ENCODE measurements at regions not wholly inside any gene's neighbourhood (a gene's known extent, or its start where the extent isn't known, plus 50 kb on each side); places are given as distances from the start of the nearest gene placed in this dataset.

DNA sequence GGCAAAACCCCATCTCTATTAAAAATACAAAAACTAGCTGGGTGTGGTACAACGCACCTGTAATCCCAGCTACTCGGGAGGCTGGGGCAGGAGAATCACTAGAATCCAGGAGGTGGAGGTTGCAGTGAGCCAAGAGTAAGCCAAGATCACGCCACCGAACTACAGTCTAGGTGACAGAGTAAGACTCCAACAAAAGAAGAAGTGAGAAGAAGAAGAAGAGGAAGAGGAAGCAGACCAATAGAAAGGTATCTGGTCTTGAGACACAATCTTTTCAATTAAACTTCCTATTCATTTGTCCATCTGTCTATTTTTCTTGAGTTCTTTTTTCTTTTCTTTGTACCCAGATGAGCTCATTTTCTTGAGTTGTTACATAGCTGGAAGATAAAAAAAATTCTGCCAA lies 55.7 kb upstream of the ACADM start:
- Histone ChIP-seq H3K27ac (ENCODE audit: low read depth, low read length) (no peak overlapping the region), H3K4me3 (ENCODE audit: low read depth, low read length) (no peak overlapping the region), H3K27me3 (ENCODE audit: control insufficient read depth, insufficient read depth, low read length) (no peaks in the 10 kb centered on the region), H3K9me3 (ENCODE audit: control insufficient read depth, insufficient read depth, low read depth, low read length) (no peaks in the 10 kb centered on the region; the same call in 1 of the 2 replicates), H3K36me3 (ENCODE audit: control insufficient read depth, insufficient read depth, low read length) (no peaks in the 10 kb centered on the region), H3K4me1 (ENCODE audit: control insufficient read depth, insufficient read depth, low read length) (peaks cover 27% of the 10 kb centered on the region), H3K9ac (ENCODE audit: low read length) (no peak overlapping the region)

DNA sequence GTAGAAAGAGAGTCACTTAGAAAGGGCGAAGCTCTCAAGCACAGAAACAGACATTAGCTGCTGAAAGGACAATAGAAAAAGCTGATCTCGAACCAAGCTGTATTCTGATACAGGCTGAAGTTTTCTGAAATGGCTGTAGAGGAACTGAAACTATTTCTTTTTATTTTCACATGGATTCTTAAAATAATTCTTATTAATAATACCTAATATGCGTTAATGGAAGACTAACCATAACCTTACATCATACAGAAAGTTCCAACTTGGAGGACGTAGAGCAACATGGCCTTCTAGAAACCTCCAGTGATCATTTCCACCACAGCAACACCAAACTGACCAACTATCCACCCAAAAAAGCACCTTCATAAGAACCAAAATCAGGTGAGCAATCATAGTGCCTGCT lies 52.8 kb upstream of the ACADM start:
- Histone ChIP-seq H3K9ac (ENCODE audit: low read length) (no peak overlapping the region), H3K27ac (ENCODE audit: low read depth, low read length) (no peak overlapping the region), H3K36me3 (ENCODE audit: control insufficient read depth, insufficient read depth, low read length) (no peaks in the 10 kb centered on the region), H3K27me3 (ENCODE audit: control insufficient read depth, insufficient read depth, low read length) (no peaks in the 10 kb centered on the region), H3K4me3 (ENCODE audit: low read depth, low read length) (no peak overlapping the region), H3K4me1 (ENCODE audit: control insufficient read depth, insufficient read depth, low read length) (peaks cover 27% of the 10 kb centered on the region), H3K9me3 (ENCODE audit: control insufficient read depth, insufficient read depth, low read depth, low read length) (no peaks in the 10 kb centered on the region; the same call in 1 of the 2 replicates)

DNA sequence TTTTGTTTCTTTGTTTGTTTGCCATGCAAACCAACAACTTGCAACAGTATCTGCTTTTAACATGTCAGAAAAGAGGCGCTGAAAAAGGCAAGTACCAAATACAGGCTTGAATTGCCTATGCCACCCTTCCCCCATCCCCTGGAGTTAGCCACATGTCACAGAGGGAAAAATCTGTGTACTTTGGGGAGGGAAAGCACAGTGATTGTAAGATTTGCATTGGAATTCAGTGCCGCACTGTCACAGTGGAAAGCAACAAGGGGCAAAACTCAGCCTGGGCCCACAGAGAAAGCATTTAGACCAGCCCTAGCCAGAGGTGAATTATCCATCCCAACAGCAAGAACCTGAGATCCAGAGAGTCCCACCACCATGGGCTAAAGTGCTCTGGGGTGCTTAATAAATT lies 52.4 kb upstream of the ACADM start:
- Histone ChIP-seq H3K27me3 (ENCODE audit: control insufficient read depth, insufficient read depth, low read length) (no peaks in the 10 kb centered on the region), H3K4me1 (ENCODE audit: control insufficient read depth, insufficient read depth, low read length) (peaks cover 27% of the 10 kb centered on the region), H3K36me3 (ENCODE audit: control insufficient read depth, insufficient read depth, low read length) (no peaks in the 10 kb centered on the region), H3K4me3 (ENCODE audit: low read depth, low read length) (no peak overlapping the region), H3K9me3 (ENCODE audit: control insufficient read depth, insufficient read depth, low read depth, low read length) (no peaks in the 10 kb centered on the region; the same call in 1 of the 2 replicates), H3K9ac (ENCODE audit: low read length) (peak overlapping the region; percentile 7), H3K27ac (ENCODE audit: low read depth, low read length) (peak overlapping the region; percentile 4; the same call in 1 of the 2 replicates)

DNA sequence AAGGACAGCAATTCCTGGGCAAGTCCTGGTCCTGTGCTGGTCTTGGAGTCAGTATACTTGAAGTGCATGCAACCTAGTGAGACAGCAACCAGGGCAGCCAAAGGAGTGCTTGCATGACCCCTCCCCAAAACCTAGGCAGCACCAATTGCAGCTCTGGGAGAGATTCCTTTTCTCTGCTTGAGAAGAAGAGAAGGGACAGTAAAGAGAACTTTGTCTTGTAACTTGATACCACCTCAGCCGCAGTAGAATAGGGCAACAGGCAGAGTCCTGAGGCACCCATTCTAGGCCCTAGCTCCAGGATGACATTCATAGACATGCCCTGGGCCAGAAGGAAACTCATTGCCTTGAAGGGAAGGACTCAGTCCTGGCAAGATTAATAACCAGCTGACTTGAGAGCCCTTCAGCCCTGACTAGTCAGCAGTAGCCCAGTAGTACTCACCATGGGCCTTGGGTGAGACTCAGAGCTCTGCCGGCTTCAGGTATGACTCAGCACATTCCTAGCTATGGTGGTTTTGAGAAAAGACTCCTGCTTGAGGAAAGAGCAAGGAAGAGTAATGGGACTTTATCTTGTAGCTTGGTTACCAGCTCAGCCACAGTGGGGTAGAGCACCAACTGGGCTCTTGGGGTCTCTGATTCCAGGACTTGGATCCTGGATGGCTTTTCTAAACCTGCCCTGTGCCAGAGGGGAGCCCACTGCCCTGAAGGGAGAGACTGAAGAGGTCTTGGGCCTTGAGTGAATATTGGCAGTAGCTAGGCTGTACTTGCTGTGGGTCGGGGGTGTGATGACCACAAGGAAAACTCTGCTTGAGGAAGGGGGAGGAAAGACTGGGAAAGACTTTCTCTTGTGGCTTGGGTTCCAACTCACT lies 51.7 kb upstream of the ACADM start:
- Histone ChIP-seq H3K9me3 (ENCODE audit: control insufficient read depth, insufficient read depth, low read depth, low read length) (no peaks in the 10 kb centered on the region; the same call in 1 of the 2 replicates), H3K4me3 (ENCODE audit: low read depth, low read length) (no peak overlapping the region), H3K9ac (ENCODE audit: low read length) (peak overlapping the region; percentile 7), H3K27ac (ENCODE audit: low read depth, low read length) (peak overlapping the region; percentile 4; the same call in 1 of the 2 replicates), H3K4me1 (ENCODE audit: control insufficient read depth, insufficient read depth, low read length) (peaks cover 27% of the 10 kb centered on the region), H3K27me3 (ENCODE audit: control insufficient read depth, insufficient read depth, low read length) (no peaks in the 10 kb centered on the region), H3K36me3 (ENCODE audit: control insufficient read depth, insufficient read depth, low read length) (no peaks in the 10 kb centered on the region)

DNA sequence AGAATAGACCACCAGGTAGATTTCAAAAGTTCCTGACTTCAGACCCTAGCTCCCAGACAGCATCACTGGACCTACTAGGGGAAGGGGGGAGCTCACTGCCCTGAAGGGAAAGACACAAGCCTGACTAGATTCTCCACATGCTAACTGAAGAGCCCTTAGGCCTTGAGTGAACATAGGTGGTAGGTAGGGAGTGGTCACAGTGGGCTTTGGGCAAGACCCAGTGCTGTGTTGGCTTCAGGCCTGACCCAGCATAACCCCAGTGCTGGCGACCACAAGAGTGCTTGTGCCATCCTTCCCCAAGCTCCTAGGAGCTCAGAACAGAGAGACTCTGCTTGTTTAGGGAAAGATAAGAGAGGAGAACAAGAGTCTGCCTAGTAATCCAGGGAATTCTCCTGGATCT lies 51.1 kb upstream of the ACADM start:
- H3K4me1 ChIP-seq (ENCODE audit: control insufficient read depth, insufficient read depth, low read length) = peaks cover 27% of the 10 kb centered on the region
- H3K27ac ChIP-seq (ENCODE audit: low read depth, low read length) = peak overlapping the region; percentile 4; the same call in 1 of the 2 replicates
- H3K9ac ChIP-seq (ENCODE audit: low read length) = no peak overlapping the region
- H3K27me3 ChIP-seq (ENCODE audit: control insufficient read depth, insufficient read depth, low read length) = no peaks in the 10 kb centered on the region
- H3K9me3 ChIP-seq (ENCODE audit: control insufficient read depth, insufficient read depth, low read depth, low read length) = no peaks in the 10 kb centered on the region; the same call in 1 of the 2 replicates
- H3K4me3 ChIP-seq (ENCODE audit: low read depth, low read length) = no peak overlapping the region
- no peaks in the 10 kb centered on the region for H3K36me3 ChIP-seq (ENCODE audit: control insufficient read depth, insufficient read depth, low read length)

DNA sequence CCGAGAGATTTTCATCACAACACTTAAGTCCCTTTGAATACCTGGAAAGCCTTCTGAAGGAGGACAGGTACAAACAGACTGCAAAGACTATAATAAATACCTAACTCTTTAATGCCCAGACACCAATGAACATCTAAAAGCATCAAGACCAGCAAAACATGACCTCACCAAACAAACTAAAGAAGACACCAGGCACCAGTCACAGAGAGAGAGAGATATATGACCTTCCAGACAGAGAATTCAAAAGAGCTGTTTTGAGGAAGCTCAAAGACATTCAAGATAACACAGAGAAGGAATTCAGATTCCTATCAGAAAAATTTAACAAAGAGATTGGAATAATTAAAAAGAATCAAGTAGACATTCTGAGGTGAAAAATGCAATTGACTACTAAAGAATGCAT lies 50.6 kb upstream of the ACADM start:
- H3K9ac ChIP-seq (ENCODE audit: low read length) = no peak overlapping the region
- peaks cover 27% of the 10 kb centered on the region for H3K4me1 ChIP-seq (ENCODE audit: control insufficient read depth, insufficient read depth, low read length)
- H3K27me3 ChIP-seq (ENCODE audit: control insufficient read depth, insufficient read depth, low read length) = no peaks in the 10 kb centered on the region
- no peaks in the 10 kb centered on the region for H3K36me3 ChIP-seq (ENCODE audit: control insufficient read depth, insufficient read depth, low read length)
- no peaks in the 10 kb centered on the region; the same call in 1 of the 2 replicates for H3K9me3 ChIP-seq (ENCODE audit: control insufficient read depth, insufficient read depth, low read depth, low read length)
- no peak overlapping the region for H3K4me3 ChIP-seq (ENCODE audit: low read depth, low read length)
- no peak overlapping the region for H3K27ac ChIP-seq (ENCODE audit: low read depth, low read length)
